Superior temporal gyrus (tissue), 1 donor: ENCODE measurements at regions not wholly inside any gene's neighbourhood (a gene's known extent, or its start where the extent isn't known, plus 50 kb on each side); places are given as distances from the start of the nearest gene placed in this dataset.

Experiments used
- DNase-seq: peaks from one replicate; pipeline ENCODE4 v3.0.0-alpha.2; 2016; ENCODE audit errors: extremely low spot score

DNA sequence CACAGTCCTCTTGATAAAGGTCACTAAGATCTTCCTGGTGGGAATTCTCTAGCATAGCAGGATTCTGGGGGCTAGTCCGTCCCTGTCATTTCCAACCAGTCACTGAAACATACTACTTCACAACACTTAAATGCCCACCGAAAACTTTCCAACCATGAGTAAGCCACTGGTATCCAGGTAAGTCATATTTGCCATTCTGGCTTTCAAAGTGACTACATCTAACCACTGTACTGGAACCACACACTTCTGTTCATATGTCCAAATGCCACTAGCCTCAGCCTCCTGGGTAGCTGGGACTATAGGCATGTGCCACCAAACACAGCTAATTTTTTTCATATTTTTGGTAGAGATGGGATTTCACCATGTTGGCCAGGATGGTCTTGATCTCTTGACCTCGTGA, 64.3 kb upstream of the VANGL1 start:
- no peak for DNase-seq

DNA sequence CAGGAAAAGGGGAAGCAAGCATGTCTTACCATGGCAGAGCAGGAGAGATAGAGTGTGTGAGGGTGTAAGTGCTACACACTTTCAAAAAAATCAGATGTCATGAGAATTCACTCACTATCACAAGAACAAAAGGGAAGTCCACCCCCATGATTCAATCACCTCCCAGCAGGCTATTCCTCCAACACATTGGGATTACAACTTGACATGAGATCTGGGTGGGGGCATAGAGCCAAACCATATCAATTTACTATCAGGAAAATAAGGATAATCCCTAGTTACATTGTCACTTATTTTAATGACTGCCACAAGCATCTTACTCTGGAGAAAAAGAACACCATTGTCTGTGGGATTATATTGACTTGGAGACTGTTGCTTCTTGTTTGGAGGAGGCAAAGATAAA, 66.1 kb upstream of the VANGL1 start:
- no peak for DNase-seq

DNA sequence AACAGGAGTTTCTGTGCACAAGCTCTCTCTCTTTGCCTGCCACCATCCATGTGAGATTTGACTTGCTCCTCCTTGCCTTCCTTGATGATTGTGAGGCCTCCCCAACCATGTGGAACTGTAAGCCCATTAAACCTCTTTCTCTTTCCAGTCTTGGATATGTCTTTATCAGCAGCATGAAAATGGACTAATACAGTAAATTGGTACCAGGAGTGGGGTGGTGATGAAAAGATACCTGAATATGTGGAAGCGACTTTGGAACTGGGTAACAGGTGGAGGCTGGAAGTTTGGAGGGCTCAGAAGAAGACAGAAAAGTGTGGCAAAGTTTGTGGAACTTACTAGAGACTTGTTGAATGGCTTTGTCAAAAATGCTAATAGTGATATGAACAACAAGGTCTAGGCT, 69.1 kb upstream of the VANGL1 start:
- DNase-seq: no peak

DNA sequence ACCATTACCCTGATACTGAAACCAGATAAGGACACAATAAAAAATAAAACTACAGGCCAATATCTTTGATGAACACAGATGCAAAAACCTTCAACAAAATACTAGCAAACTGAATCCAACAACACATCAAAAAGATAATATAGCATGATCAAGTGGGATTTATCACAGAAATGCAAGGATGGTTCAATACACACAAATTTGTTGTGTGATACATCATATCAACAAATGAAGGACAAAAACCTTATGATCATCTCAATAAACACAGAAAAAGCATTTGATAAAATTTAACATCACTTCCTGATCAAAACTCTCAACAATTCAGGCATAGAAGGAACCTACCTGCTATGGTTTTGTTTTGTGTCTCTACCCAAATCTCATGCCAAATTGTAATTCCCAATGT, 74.3 kb upstream of the VANGL1 start:
- DNase-seq: no peak

DNA sequence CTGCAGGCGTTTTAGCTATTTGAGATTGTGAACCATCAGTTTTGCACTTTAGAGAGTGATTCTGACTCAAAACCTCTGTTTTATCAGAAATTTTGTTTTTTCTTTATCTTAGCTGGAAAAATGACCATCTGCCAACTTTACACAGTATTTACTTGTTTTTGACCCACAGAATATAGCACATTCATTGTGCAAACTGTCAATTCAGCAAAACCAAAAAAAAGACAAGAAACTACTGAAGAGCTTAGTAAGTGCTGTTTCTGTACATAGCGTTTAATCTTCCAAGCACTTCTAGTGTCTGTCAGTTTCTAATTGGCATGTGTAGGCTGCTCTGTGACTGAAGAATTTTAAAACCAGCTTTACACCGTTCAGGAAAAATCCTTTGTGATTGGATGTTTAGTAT, 76.0 kb upstream of the VANGL1 start:
- no peak for DNase-seq

DNA sequence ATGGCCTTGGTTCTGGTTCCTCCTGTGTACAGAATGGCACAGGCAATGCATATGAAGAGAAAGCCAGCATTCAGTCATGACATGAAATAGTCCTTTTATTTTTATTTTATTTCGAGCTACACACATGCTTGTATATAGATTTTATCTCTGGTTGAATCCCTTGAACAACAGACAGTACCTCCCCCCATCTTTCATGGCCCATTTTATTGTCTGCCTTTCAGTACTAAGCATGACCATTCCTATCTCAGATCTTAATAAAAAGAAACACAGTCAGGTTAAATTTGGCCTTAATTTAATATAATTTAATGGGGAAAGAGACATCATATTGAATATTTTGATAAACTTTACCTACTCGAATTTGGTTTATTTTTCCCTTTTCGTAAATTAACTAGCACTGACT, 76.4 kb upstream of the VANGL1 start:
- DNase-seq: no peak

DNA sequence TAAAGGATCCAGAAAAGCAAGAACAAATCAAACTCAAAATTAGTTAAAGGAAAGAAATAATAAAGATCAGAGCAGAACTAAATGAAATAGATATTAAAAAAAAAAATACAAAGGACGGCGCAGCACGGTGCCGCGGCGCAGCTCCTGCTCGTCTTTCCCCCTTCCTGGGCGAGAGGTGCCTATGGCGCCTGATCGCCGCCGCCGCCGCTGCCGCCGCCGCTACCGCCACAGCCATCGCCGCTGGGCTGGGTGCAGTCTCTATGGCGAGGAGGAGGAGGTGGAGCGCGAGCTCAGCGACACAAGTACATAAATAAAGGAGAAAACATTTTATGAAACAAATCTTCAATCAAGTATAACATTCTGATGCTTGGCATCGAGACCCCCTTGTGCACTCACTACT, 77.6 kb upstream of the VANGL1 start:
- DNase-seq: no peak

DNA sequence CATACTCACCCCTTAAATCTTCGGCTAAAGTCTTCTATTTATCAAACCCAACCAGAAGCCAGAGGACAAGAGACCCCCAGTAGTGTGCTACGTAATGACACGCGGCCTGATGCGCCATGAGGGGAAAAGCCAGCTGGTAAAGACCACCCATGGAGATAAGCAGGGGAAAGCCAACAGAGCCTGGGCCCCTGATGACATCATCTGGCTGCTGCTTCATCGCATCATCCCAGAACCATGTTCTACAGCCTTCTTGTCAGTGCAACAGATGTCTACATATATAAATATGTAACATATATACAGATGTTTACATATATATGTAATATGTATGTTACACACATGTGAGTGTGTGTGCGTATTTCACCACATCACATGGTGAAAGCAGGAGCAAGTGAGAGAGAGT, 81.7 kb upstream of the VANGL1 start:
- no peak for DNase-seq

DNA sequence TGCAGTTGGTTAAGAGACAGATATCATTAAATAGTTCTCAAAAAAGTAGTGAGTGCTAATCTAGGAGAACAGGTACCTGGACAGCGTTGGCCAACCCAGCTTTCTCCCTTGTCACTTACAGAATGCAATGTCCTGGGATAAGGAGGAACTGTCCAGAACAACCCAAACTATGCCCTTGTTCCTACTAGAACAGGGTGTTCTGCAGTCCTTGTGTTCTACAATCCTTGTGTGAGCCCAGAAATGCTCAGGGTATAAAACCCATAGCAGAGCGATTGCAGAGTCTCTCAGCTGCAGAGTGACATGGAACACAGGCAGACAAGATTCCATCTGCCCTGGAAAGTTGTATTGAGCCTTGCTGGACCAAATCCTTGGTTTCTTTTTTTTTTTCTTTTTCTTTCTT, 83.5 kb upstream of the VANGL1 start:
- no peak for DNase-seq

DNA sequence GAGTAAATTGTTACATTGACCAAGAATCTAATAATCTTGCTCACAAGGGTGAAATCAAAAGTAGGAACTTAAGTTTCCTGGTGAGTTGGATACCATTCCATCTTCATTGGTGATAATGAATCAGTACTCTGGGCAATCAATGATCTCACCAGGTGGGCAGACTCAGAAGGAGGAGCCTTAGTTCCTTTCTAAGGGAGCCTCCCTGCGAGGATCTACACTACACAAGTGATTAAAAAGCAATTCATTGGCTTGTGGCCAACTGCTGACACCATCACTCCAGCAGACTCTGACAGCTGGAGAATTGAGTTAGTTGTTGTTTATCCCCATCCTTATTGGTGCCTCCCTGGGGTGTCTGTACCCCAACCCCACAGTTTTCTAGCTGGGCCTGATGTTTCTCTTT, 84.1 kb upstream of the VANGL1 start:
- no peak for DNase-seq

DNA sequence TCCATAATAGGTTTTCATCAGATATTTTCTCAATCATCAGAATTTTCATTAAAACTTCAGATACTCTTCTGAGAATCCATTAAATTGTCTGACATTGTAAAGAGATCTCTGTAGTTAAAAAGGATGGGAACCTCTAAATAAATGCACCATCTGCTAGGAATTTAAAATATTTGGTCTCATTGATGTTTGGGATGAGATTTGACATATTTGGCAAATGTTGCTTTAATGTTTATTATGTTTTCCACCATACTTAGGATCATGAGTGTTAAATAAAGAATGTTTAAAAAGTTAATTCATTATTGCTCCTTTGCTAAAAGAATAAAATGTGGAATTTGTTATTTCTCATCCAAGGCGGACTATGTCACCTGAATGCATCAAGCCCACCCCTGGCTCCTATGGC, 85.5 kb upstream of the VANGL1 start:
- no peak for DNase-seq

DNA sequence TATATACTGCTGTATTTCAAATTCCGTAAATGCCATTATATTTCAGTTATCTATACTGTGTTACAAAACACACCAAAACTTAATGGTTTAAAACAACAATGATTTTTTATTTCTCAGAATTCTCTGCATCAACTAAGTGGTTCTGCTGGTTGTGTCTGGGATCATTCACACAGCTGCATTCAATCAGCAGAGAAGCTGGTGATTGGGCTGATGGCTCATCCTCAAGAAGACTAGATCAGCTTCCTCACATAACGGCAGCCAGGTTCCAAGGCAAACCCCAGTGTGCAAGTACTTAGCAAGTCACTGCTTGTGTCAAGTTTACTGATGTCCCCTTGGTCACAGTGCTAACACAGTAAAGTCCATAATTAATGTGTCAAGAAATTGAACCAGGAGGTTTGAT, 86.3 kb upstream of the VANGL1 start:
- no peak for DNase-seq

DNA sequence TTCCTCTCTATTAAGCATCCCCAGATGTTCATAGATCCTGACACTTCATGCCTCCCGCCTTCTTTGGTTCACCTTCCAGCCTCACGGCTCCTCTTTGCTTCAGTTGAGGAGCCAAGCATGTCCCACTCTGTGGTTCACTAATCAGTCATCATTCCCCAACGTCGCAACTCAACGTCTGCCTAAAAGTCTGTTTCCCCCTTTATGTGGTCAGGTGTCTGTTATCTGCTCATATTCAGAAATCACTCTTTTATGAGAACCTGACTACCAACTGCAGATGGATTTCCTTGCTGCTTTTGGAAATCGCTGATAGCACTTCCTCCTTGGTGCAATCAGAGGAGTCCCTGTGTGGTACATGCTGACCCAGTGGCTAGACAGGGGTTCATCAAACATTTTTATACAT, 94.1 kb upstream of the VANGL1 start:
- DNase-seq: no peak

DNA sequence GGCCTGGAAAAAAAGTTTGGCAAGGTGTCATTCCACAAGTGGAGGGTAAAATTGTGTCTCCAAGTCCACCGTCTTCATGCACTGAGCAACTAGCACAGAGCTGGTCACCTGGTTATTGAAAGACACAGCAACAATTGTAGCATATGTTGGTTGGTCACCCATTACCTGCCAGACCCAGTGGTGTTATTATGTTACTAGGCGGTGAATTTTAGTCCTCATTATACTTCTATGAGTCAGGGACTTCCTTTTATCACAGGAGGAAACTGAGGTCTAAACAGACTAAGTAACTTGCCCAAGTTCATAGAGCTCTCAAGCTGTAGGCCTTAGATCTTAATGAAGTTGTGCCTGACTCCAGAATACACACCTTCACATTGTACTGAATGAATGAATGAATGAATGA, 94.9 kb upstream of the VANGL1 start:
- DNase-seq: no peak

DNA sequence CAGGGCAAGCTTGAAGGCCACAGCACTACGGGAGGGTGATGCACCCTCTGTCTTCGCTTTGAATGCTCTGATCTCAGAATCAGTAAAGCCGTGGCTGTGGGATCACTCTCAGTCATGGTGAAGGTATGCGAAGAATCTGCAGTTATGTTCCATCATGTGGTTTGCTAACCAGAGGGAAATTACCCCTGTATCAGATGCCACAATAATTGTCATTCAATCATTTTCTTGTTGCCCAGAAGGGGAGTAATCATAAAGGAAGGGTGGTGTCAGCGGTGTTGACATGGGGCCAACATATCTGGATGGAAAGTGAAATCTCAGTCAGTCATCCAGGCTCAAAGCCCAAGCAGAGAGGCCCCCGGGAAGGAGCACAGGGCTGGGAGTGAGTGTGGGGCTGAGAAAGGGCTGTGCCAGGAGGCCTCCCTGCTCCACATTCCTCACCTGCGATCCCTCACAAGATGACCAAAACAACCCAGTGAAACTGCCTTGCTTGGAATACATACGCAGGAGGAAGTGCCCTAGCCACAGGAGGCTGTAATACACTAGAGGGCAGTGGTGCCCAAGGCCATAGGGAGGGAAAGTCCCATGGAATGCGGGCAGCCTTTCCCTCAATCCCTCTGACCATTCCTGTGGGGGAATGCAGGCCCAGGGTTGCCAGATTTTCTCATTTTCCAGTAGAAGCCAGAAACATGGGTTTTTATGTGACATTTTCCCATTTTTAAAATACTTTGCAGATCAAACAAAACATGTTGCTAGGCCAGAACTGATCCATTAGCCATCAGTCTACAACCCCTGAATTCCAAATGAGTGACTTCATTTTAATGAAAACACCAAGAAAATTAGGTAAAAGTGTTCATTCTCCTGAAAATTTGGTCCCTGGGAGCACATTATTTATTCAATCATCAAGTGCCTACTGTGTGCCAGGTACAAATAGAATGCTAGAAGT, 95.7 kb upstream of the VANGL1 start:
- no peak for DNase-seq

DNA sequence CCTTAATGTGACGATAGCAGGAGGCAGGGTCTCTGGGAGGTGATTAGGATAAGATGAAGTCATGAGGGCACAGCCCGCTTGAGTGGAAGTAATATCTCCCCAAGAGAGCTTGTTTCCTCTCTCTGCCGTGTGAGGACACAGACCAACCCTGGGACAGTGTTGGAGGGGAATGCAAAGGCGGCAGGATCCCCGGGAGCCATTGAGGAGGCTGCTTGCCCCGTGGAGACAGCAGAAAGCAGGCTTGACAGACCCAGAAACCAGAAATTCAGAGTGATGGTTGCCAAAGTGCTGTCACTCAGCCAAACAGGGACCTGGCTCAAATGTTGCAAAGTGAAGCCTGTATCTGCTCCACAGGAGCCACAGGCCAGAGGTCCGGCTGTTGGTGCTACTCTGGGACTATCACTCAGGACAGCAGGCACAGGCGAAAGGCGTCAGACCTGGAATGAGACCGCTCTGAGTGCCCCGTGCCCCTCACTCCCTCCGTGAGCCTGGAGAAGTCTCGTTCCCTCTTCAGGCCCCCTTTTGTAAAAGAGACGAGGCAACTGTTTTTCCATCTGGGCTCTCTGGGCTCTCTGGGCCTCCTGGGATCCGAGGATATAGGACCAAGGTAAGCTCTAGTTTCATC, 96.6 kb upstream of the VANGL1 start:
- no peak for DNase-seq

DNA sequence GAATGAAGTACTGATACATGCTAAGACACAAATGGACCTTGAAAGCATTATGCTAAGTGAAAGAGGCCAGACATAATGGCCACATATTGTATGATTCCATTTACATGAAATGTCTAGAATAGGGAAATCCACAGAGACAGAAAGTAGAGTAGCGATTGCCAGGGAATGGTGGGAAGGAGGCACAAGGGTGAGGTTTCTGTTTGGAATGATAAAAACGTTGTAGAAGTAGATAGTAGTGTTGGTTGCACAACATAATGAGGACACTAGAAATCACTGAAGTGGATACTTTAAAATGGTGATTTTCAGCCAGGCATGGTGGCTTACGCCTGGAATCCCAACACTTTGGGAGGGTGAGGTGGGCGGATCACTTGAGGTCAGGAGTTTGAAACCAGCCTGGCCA, 97.6 kb upstream of the VANGL1 start:
- DNase-seq: no peak

DNA sequence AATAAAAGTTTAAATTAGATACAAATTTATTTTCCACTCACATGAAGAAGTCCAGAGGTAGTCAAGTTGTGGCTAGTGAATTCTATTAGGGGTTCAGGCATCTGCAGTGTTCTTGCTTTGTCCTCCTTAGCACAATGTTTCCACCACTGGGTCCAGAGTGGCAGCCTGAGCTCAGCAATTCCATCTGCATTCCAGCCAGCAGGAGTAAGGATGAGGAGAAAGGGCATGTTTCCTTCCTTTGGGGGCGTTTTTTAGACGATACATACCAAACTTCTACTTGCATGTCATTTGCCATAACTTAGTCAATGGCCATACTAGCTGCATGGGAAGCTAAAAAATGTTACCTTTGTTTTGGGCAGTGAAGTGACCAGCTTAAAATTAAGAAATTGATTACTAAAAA, 98.5 kb upstream of the VANGL1 start:
- DNase-seq: no peak

DNA sequence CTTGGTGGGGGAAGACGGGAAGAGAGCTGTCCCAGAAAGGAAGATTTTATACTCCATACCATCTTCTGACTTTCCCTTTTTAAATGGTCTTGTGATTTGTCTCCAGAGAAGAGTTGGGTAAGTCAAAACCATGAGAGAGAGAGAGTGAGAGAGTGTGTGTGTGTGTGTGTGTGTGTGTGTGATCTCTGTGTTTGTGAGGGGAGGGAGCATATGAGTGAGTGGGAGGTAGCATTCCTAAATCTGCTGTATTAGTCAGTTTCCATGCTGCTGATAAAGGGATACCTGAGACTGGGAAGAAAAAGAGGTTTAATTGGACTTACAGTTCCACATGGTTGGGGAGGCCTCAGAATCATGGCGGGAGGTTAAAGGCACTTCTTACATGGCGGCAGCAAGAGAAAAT, 102.0 kb upstream of the VANGL1 start:
- no peak for DNase-seq

DNA sequence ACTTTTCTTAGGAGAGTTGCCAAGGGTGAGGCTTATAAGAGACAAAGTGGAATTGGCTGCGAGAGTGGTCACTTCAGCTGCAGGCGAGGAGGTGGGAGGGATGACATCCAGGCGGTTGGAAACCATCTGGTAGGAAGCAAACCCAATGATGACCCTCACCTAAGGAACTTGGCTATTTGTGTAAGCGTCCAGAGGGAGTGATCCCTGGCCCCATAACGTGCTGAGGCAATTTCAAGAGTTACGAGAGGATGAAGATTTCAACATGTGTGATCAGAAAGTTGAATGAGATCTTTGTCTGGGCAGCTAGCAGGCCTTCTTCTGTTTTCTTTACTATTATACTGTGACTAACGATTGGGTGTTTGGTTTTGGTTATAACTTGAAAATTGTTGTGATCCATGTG, 102.7 kb upstream of the VANGL1 start:
- DNase-seq: no peak

DNA sequence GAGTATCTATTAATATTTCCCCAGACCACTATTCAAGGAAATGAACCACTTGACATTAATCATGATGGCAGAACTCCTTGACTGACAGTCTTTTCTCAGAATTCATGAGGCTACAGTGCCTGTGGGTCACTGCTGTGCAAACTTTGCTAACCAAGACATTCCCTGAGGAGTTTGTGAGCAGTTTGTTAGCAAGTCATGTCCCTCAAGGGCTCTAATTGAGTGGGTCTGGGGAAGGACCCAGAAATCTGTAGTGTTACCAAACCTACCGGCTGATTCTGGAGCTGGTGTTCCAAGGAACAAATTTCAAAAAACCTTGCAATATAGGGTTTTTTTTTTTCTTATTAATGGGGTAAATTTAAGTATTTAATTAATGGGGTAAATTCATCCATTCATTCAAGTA, 103.2 kb upstream of the VANGL1 start:
- DNase-seq: no peak

DNA sequence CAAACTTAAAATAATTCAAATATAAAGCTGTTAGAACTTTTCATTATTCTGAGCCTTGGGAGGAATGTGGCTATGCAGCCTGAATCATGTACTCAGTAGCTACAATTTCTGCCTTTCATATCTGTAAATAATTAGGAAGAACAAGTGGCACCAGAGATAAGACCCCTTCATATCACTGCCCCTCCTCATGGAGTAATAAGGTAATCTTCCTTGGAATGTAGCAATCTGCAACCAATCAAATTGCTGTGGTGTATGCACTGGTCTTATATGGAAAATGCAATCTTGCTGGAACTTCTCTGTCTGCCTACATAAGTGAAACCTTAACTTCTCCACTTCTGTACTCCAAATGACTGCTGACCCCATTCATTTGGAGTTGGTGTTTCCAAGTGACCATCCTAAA, 104.4 kb upstream of the VANGL1 start:
- DNase-seq: no peak

DNA sequence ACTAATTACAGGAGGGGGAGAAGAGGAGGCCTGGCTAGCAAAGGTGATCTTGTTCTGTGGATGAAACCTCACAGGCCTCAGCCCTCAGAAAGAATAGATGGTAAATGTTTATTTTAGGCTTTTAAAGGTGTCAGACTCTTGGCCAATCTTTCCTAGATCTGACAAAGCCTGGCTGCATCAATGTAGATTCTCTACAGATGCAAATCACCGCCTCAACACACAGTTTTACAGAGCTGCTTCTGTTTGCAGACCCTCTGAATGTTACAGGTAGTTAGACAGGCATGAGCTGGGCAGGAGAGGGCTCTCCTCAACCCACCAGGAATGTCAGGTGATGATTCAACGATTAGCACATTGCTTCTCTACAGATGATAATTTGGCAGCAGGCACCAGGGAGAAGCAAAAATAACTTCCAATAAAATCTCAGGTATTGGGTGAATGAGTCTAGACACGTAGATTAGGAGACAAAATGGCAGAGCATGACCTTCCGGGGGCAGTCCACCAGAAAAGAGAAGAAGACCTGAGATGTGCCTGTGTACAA, 105.4 kb upstream of the VANGL1 start:
- no peak for DNase-seq
